Psoas muscle (tissue), 7 donors: ENCODE measurements at regions not wholly inside any gene's neighbourhood (a gene's known extent, or its start where the extent isn't known, plus 50 kb on each side); places are given as distances from the start of the nearest gene placed in this dataset.

Experiments
- ATAC-seq, 4 donors: fragments of 200-7000 bp; cut with Tn5 transposase; one replicate each; pipeline ENCODE4 v1.9.1; 2020; ENCODE audit warnings: moderate library complexity in 3 of 4, mild to moderate bottlenecking in 2 of 4
- DNase-seq, 2 donors: peaks; one replicate each; pipeline ENCODE4 v3.0.0-alpha.2; 2020
- H3K27ac ChIP-seq: fragments of 200-600 bp; one replicate; pipeline ENCODE4 v1.8.0; 2022
- H3K27me3 ChIP-seq, 3 donors: fragments of 200-600 bp in 1 of 3; one replicate each; pipeline versions ENCODE4 v1.6.1 to v1.8.0; 2013 to 2022; ENCODE audit warnings: low read length in 2 of 3, mild to moderate bottlenecking in 2 of 3, moderate library complexity in 1 of 3; ENCODE audit not compliant: insufficient read depth in 3 of 3
- H3K36me3 ChIP-seq, 2 donors: fragments of 200-600 bp in 1 of 2; one replicate each; pipeline versions ENCODE4 v1.6.1 to v1.8.0; 2013 to 2022; ENCODE audit warnings: low read depth in 1 of 2, mild to moderate bottlenecking in 1 of 2, moderate library complexity in 1 of 2; ENCODE audit not compliant: insufficient read depth in 1 of 2
- H3K4me1 ChIP-seq: fragments of 200-600 bp; one replicate; pipeline ENCODE4 v1.8.0; 2022
- H3K4me3 ChIP-seq: fragments of 200-600 bp; one replicate; pipeline ENCODE4 v1.8.0; 2022; ENCODE audit warnings: mild to moderate bottlenecking
- H3K9me3 ChIP-seq: fragments of 200-600 bp; one replicate; pipeline ENCODE4 v1.8.0; 2022
- CTCF ChIP-seq: fragments of 200-600 bp; IDR thresholded peaks from one replicate; pipeline ENCODE4 v1.8.0; 2022; ENCODE audit warnings: antibody characterized with exemption
- WGBS, 3 donors: extraction: QIAGEN DNeasy Blood & Tissue Kit; methylation state at CpG; one replicate each; pipeline versions ENCODE4 v1.1.6 to v1.1.7; 2013; 5-methylcytosine and 5-hydroxymethylcytosine counted together
- intact Hi-C, 2 donors: fragments of 100-400 bp; cut with DNase I; formaldehyde crosslinking; loops; one replicate each; pipeline versions ENCODE4 v1.11.0 to v1.14.2; 2022
- donor health status: healthy with polysubstance abuse.
- donor health status: DM: no; HTN: no; CAD: no; lungs with moderate emphysema.
- donor health status: Bipolar disorder and iron deficiency.
- donor health status: healthy.
- donor health status: DM: yes; HTN: yes; CAD: no.
- donor health status: DM: no; HTN: no; CAD: no.
- donor health status: DM: yes; HTN: yes; CAD: no.

- ATAC-seq (no peak), DNase-seq (no peak)
- no peak overlapping the region for H3K27ac ChIP-seq
- WGBS, 3 donors = 88 to 93% (median 92%) methylated on average over 2 of the region's 2 CpGs
- H3K36me3 ChIP-seq = no peaks in the 10 kb centered on the region
- H3K4me1 ChIP-seq = peaks cover 3% of the 10 kb centered on the region
- no peak overlapping the region for H3K4me3 ChIP-seq
- intact Hi-C loops = no loop called here
- H3K27me3 ChIP-seq = no peaks in the 10 kb centered on the region
- TF ChIP-seq CTCF = no peak
- no peaks in the 10 kb centered on the region for H3K9me3 ChIP-seq
These were observed 150.5 kb downstream of the SNX18 start for GRCh38 chr5:54668096-54668495.

GRCh38 chr5:54667136-54667535 is 149.6 kb downstream of the SNX18 start:
- H3K27me3 ChIP-seq = no peaks in the 10 kb centered on the region
- no peak for TF ChIP-seq CTCF
- H3K27ac ChIP-seq = no peak overlapping the region
- no peak for DNase-seq
- 68 to 73% (median 69%) methylated on average over 3 of the region's 3 CpGs for WGBS, 3 donors
- H3K9me3 ChIP-seq = no peaks in the 10 kb centered on the region
- no peak for ATAC-seq
- H3K36me3 ChIP-seq = no peaks in the 10 kb centered on the region
- no peak overlapping the region for H3K4me3 ChIP-seq
- peaks cover 3% of the 10 kb centered on the region for H3K4me1 ChIP-seq
- intact Hi-C loops = no loop called here

- H3K9me3 ChIP-seq = no peaks in the 10 kb centered on the region
These were observed 146.3 kb downstream of the SNX18 start for GRCh38 chr5:54663866-54664265.

GRCh38 chr5:54661111-54661510 is 143.6 kb downstream of the SNX18 start:
- Histone ChIP-seq H3K27ac (no peak overlapping the region), H3K36me3 (no peaks in the 10 kb centered on the region), H3K27me3 (no peaks in the 10 kb centered on the region), H3K9me3 (no peaks in the 10 kb centered on the region), H3K4me3 (no peak overlapping the region), H3K4me1 (no peaks in the 10 kb centered on the region)
- ATAC-seq (no peak), DNase-seq (no peak)
- intact Hi-C loops = no loop called here
- 95 to 99% (median 98%) methylated on average over 6 of the region's 6 CpGs for WGBS, 3 donors
- no peak for TF ChIP-seq CTCF

More at GRCh38 chr5:54663866-54664265, 146.3 kb downstream of the SNX18 start:
- Histone ChIP-seq H3K36me3 (no peaks in the 10 kb centered on the region), H3K27ac (no peak overlapping the region), H3K27me3 (no peaks in the 10 kb centered on the region), H3K4me1 (no peaks in the 10 kb centered on the region), H3K4me3 (no peak overlapping the region)
- intact Hi-C loops = no loop called here
- 19 to 23% (median 19%) methylated on average over 5 of the region's 5 CpGs for WGBS, 3 donors
- ATAC-seq = peak; percentile 44 to 77 (median 72)
- peak; percentile 59 to 61 for DNase-seq
- no peak for TF ChIP-seq CTCF

- ATAC-seq (no peak), DNase-seq (no peak)
- H3K36me3 ChIP-seq = no peaks in the 10 kb centered on the region
- no peak overlapping the region for H3K4me3 ChIP-seq
- no peak for TF ChIP-seq CTCF
- no peaks in the 10 kb centered on the region for H3K27me3 ChIP-seq
- intact Hi-C loops = no loop called here
- H3K27ac ChIP-seq = no peak overlapping the region
- 49 to 73% (median 53%) methylated on average over 5 of the region's 5 CpGs for WGBS, 3 donors
- H3K9me3 ChIP-seq = no peaks in the 10 kb centered on the region
- no peaks in the 10 kb centered on the region for H3K4me1 ChIP-seq
These were observed 142.2 kb downstream of the SNX18 start for GRCh38 chr5:54659700-54660131.
